ENCODE measurements at regions not wholly inside any gene's neighbourhood (a gene's known extent, or its start where the extent isn't known, plus 50 kb on each side); places are given as distances from the start of the nearest gene placed in this dataset.

DNA sequence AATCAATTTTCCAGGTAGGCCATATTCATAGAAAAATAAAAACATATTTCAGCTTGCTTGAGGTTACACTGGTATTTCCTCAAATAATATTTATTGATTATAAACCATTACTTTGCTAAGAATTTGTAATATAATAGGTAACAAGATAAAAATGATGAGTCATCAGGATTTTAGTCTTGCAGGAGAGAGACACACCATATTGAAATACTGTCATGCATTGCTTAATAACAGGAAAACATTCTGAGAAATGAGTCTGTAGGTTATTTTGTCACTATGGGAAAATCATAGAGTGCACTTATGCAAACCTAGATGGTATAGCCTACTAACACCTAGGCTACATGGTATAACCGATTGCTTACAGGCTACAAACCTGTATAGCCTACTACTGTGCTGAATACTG is 990.5 kb downstream of the OTOL1 start:
- no peaks in the 10 kb centered on the region for H3K4me1 Mint-ChIP-seq (ENCODE audit: unreplicated experiment)
- TF ChIP-seq, protein P1, sequence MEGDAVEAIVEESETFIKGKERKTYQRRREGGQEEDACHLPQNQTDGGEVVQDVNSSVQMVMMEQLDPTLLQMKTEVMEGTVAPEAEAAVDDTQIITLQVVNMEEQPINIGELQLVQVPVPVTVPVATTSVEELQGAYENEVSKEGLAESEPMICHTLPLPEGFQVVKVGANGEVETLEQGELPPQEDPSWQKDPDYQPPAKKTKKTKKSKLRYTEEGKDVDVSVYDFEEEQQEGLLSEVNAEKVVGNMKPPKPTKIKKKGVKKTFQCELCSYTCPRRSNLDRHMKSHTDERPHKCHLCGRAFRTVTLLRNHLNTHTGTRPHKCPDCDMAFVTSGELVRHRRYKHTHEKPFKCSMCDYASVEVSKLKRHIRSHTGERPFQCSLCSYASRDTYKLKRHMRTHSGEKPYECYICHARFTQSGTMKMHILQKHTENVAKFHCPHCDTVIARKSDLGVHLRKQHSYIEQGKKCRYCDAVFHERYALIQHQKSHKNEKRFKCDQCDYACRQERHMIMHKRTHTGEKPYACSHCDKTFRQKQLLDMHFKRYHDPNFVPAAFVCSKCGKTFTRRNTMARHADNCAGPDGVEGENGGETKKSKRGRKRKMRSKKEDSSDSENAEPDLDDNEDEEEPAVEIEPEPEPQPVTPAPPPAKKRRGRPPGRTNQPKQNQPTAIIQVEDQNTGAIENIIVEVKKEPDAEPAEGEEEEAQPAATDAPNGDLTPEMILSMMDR (IDR thresholded peaks at IDR 0.05; ENCODE audit: unreplicated experiment) = no peak
- no peak for DNase-seq (ENCODE audit: low spot score)
- no peaks in the 10 kb centered on the region for H3K36me3 Mint-ChIP-seq (ENCODE audit: low read depth, unreplicated experiment)
- no peak overlapping the region for H3K4me3 Mint-ChIP-seq (ENCODE audit: unreplicated experiment)
- peaks cover 2% of the 10 kb centered on the region for H3K27me3 Mint-ChIP-seq (ENCODE audit: unreplicated experiment)
- no peaks in the 10 kb centered on the region for H3K9me3 Mint-ChIP-seq (ENCODE audit: unreplicated experiment)
- no peak overlapping the region for H3K27ac Mint-ChIP-seq (ENCODE audit: unreplicated experiment)

DNA sequence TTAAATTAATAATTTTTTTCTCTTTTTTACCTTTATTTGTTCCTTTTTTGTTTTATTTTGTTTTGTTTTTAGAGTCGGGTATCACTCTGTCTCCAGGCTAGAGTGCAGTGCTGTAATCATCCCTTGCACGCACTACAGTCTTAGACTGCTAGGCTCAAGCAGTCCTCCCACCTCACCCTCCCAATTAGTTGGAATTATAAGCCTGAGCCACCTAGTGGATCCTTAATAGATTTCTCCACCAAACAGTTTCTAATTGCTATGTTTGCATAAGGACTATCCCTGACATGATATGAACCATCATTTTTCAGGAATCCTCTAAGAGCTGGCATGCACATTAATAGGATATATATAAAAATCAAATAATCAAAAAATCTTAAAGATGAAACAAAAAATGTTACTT is 993.2 kb downstream of the OTOL1 start:
- Mint-ChIP-seq H3K27me3 (ENCODE audit: unreplicated experiment) (peaks cover 2% of the 10 kb centered on the region), H3K27ac (ENCODE audit: unreplicated experiment) (no peak overlapping the region), H3K4me1 (ENCODE audit: unreplicated experiment) (no peaks in the 10 kb centered on the region), H3K9me3 (ENCODE audit: unreplicated experiment) (no peaks in the 10 kb centered on the region), H3K36me3 (ENCODE audit: low read depth, unreplicated experiment) (no peaks in the 10 kb centered on the region), H3K4me3 (ENCODE audit: unreplicated experiment) (no peak overlapping the region)
- TF ChIP-seq, protein P1 (IDR thresholded peaks at IDR 0.05; ENCODE audit: unreplicated experiment) = no peak
- no peak for DNase-seq (ENCODE audit: low spot score)

DNA sequence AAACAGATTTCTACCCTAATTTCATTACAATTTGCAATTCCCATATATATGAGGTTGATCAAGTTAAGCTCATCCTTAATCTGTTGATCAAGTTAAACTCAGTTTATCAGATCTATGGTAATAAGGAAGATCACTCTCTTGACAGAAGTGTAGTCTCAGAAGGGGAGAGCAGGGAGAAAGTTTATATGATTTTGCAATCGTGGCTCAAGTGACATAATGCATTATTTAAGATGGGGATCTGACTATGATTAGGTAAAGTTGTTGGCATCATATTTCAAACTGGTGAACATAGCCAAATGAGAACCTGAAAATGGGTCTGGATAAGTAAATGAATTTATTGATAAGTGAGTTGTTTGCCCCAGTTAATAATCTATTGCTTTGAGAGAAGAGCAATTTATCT is 995.3 kb downstream of the OTOL1 start:
- Mint-ChIP-seq H3K36me3 (ENCODE audit: low read depth, unreplicated experiment) (no peaks in the 10 kb centered on the region), H3K4me3 (ENCODE audit: unreplicated experiment) (no peak overlapping the region), H3K4me1 (ENCODE audit: unreplicated experiment) (peaks cover 1% of the 10 kb centered on the region), H3K9me3 (ENCODE audit: unreplicated experiment) (no peaks in the 10 kb centered on the region), H3K27ac (ENCODE audit: unreplicated experiment) (no peak overlapping the region), H3K27me3 (ENCODE audit: unreplicated experiment) (peaks cover 2% of the 10 kb centered on the region)
- DNase-seq (ENCODE audit: low spot score) = no peak
- TF ChIP-seq, protein P1 (IDR thresholded peaks at IDR 0.05; ENCODE audit: unreplicated experiment) = no peak

DNA sequence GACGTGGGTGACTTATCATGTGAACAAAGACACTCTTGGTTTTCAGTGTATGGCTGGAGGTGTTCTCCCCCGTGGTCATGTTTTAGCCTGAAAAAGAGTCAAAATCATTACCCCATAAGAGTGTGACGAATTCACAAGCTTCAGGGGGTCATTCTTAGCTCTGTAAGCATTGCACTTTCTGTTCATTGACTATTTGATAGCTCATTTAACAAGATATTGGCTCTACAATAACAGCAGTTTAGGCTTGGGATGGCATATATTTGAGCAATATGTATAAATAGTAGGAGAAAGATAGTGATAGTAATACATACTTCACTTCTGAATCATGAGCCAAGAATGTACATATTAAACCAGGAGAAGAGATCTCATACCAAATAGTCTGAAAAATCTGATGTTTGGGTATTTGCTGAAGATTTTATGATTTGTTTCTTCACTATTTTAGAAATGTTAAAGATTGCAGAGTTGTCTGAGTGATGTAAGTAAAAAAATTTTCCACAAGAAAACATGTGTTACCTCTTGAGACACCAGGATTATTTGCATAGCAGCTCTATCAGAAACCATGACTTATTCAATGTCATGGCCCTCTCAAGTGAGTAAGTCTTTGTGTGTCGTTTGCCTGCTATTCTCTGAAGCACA is 996.0 kb downstream of the OTOL1 start:
- Mint-ChIP-seq H3K9me3 (ENCODE audit: unreplicated experiment) (no peaks in the 10 kb centered on the region), H3K27ac (ENCODE audit: unreplicated experiment) (no peak overlapping the region), H3K4me1 (ENCODE audit: unreplicated experiment) (peaks cover 5% of the 10 kb centered on the region), H3K27me3 (ENCODE audit: unreplicated experiment) (peaks cover 2% of the 10 kb centered on the region), H3K36me3 (ENCODE audit: low read depth, unreplicated experiment) (no peaks in the 10 kb centered on the region), H3K4me3 (ENCODE audit: unreplicated experiment) (no peak overlapping the region)
- no peak for DNase-seq (ENCODE audit: low spot score)
- TF ChIP-seq, protein P1 (IDR thresholded peaks at IDR 0.05; ENCODE audit: unreplicated experiment) = no peak

DNA sequence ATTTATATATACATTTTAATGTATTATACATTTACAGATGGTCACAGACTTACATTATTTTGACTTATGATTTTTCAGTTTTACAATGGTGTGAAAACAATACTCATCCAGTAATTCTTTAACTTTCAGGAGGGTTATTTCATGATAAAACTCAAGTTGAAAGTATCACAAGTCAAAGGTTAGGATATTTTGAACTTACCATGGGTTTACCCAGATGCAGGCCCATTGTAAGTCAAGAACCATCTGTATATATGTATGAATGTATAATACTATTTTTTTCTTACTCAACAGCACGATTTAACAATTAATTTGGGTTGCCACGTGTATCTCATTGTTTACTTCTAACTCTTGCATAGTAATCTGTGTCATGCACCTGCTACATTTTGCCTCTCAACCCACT is 1002.0 kb downstream of the OTOL1 start:
- TF ChIP-seq, protein P1 (IDR thresholded peaks at IDR 0.05; ENCODE audit: unreplicated experiment) = no peak
- Mint-ChIP-seq H3K27me3 (ENCODE audit: unreplicated experiment) (peaks cover 2% of the 10 kb centered on the region), H3K9me3 (ENCODE audit: unreplicated experiment) (no peaks in the 10 kb centered on the region), H3K4me3 (ENCODE audit: unreplicated experiment) (no peak overlapping the region), H3K27ac (ENCODE audit: unreplicated experiment) (no peak overlapping the region), H3K4me1 (ENCODE audit: unreplicated experiment) (peaks cover 5% of the 10 kb centered on the region), H3K36me3 (ENCODE audit: low read depth, unreplicated experiment) (no peaks in the 10 kb centered on the region)
- DNase-seq (ENCODE audit: low spot score) = no peak
